CD4-positive, CD25-positive, alpha-beta regulatory T cell (primary cell): ENCODE measurements at regions not wholly inside any gene's neighbourhood (a gene's known extent, or its start where the extent isn't known, plus 50 kb on each side); places are given as distances from the start of the nearest gene placed in this dataset.

ENCODE experiments used
- ATAC-seq, 2 donors: fragments of 150-1000 bp; cut with Tn5 transposase; one replicate each; pipeline ENCODE4 v1.10.0; 2021; ENCODE audit warnings: low read depth in 2 of 2, moderate number of reproducible peaks in 2 of 2, moderate library complexity in 1 of 2
- DNase-seq, 3 donors: peaks; one replicate each; pipeline versions ENCODE4 v3.0.0 to v3.0.0-alpha.2; 2012 to 2022; ENCODE audit warnings: mixed read lengths in 1 of 3
- H3K27ac ChIP-seq: one replicate; pipeline ENCODE4 v1.7.0; 2013; ENCODE audit warnings: mild to moderate bottlenecking, low read length; ENCODE audit not compliant: insufficient read depth, poor library complexity, severe bottlenecking
- H3K27me3 ChIP-seq: one replicate; pipeline ENCODE4 v1.7.0; 2013; ENCODE audit warnings: low read length; ENCODE audit not compliant: control insufficient read depth, insufficient read depth
- H3K36me3 ChIP-seq: one replicate; pipeline ENCODE4 v1.7.0; 2013; ENCODE audit warnings: mild to moderate bottlenecking, low read length, moderate library complexity; ENCODE audit not compliant: control insufficient read depth, insufficient read depth
- H3K4me1 ChIP-seq: 2 replicates; pipeline ENCODE4 v1.7.0; 2013; ENCODE audit warnings: mild to moderate bottlenecking, low read length; ENCODE audit not compliant: insufficient read depth, control insufficient read depth, poor library complexity, severe bottlenecking
- H3K4me3 ChIP-seq: one replicate; pipeline ENCODE4 v1.7.0; 2013; ENCODE audit warnings: low read depth, mild to moderate bottlenecking, low read length, moderate library complexity
- H3K9me3 ChIP-seq, 2 experiments: 1 replicate in 1 of 2; 2 replicates in 1 of 2; pipeline ENCODE4 v1.7.0; 2013; ENCODE audit warnings: low read length in 2 of 2, mild to moderate bottlenecking in 1 of 2, moderate library complexity in 1 of 2; ENCODE audit not compliant: control insufficient read depth in 2 of 2
- H3K27ac Mint-ChIP-seq, 3 donors: one replicate each; pipeline ENCODE4 v1.8.0; 2020 to 2022; ENCODE audit warnings: mild to moderate bottlenecking in 3 of 3, mixed read lengths in 3 of 3, moderate library complexity in 2 of 3
- H3K27me3 Mint-ChIP-seq: one replicate; pipeline ENCODE4 v1.8.0; 2022; ENCODE audit warnings: mild to moderate bottlenecking, mixed read lengths
- H3K36me3 Mint-ChIP-seq: one replicate; pipeline ENCODE4 v1.8.0; 2020; ENCODE audit warnings: mixed read lengths
- H3K4me1 Mint-ChIP-seq, 4 donors: one replicate each; pipeline ENCODE4 v1.8.0; 2020 to 2022; ENCODE audit warnings: mixed read lengths in 4 of 4, mild to moderate bottlenecking in 1 of 4
- H3K4me3 Mint-ChIP-seq, 4 donors: one replicate each; pipeline ENCODE4 v1.8.0; 2020 to 2022; ENCODE audit warnings: mild to moderate bottlenecking in 4 of 4, mixed read lengths in 4 of 4, moderate library complexity in 3 of 4
- H3K9me3 Mint-ChIP-seq, 7 donors: one replicate each; pipeline ENCODE4 v1.8.0; 2020 to 2022; ENCODE audit warnings: mixed read lengths in 7 of 7, mild to moderate bottlenecking in 3 of 7, moderate library complexity in 2 of 7

DNA sequence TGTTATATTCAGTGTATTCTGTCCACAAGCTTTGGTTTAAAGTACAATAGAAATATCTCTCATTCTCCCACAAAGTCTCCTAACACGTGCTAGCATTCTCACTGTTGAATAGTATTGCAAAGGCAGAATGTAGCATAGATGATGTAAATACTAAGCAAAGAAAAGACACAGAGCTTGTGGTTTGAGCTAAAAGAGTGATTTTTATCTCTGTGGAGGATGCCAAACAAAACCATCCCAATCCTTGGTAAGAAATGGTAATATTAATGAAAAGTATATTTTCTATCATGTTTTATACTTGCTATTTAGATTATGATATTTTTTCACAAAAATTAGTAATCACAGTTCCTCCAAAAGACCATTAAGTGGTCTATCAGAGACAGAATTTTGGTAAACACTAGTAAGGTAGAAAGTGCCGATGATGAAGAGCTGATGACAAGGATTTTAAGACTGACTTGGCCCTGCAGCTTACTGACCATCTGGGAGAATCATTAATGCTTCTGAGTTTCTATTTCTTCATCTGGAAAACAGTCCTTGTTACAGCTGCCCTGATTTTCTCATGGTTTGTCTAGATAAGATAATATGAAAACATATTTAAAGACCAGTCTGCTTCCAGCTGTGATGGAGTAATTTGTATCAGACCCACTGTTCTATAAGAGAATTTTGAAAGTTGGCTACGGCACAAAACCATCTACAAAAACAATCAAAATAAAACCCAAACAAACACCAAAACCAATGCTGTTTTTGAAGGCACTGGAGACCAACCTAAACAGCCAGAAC lies 510.2 kb downstream of the SPATA31D1 start:
- Mint-ChIP-seq H3K36me3 (no peaks in the 10 kb centered on the region), H3K27ac (no peak overlapping the region)
- no peak for ATAC-seq

DNA sequence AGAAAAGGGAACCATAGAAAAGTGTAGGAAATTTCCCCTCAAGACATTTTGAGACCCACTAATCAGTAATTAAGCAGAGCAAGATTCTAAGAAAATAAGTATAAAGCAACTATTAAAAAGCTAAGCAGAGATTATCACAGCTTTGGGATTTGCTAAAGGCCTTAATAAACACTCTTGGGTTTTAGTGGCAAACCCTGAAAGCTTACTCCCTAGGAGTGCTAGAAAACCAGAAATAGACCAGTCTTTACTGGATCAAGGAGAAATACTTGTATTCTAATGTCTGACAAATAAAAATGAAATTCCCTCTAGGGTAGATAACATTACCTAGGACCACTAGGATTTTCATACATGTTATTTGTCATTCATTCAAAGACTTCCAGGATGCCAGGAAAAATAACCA lies 510.8 kb downstream of the SPATA31D1 start:
- Mint-ChIP-seq H3K4me1 (no peaks in the 10 kb centered on the region), H3K36me3 (no peaks in the 10 kb centered on the region), H3K4me3 (no peak overlapping the region), H3K27me3 (no peaks in the 10 kb centered on the region), H3K27ac (no peak overlapping the region), H3K9me3 (peaks cover under 1 to 19% (median 8%) of the 10 kb centered on the region in 7 donors)
- Histone ChIP-seq H3K27me3 (no peaks in the 10 kb centered on the region), H3K4me1 (no peaks in the 10 kb centered on the region), H3K27ac (no peak overlapping the region), H3K9me3 (peaks cover 0 to 11% of the 10 kb centered on the region in 2 experiments), H3K36me3 (no peaks in the 10 kb centered on the region), H3K4me3 (no peak overlapping the region)
- DNase-seq (no peak), ATAC-seq (no peak)

More for the DNA sequence above, 510.2 kb downstream of the SPATA31D1 start:
- Histone ChIP-seq H3K27me3 (no peaks in the 10 kb centered on the region), H3K4me1 (no peaks in the 10 kb centered on the region), H3K4me3 (no peak overlapping the region), H3K9me3 (peaks cover 0 to 11% of the 10 kb centered on the region in 2 experiments), H3K27ac (no peak overlapping the region), H3K36me3 (no peaks in the 10 kb centered on the region)
- H3K4me1 Mint-ChIP-seq: no peaks in the 10 kb centered on the region
- H3K4me3 Mint-ChIP-seq: no peak overlapping the region
- peaks cover 0 to 16% (median 6%) of the 10 kb centered on the region in 7 donors for H3K9me3 Mint-ChIP-seq
- DNase-seq: no peak
- H3K27me3 Mint-ChIP-seq: no peaks in the 10 kb centered on the region

DNA sequence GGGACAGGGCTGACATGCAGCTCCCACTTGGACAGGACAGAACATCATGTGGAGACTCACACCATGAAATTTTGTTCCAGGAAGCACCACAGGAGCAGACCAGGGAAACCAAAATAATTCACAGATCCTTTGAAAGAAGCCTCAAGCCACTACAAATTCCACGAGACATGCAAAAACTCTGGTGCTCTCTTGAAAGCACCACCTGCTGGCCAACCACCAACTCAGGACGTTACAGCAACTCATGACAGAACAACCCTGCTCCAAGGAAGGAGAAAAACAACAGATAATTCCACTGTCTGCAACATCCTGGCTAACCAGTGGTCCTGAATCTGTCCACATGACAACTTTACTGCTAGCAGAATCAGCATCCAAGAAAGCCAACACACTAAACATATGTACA lies 516.0 kb downstream of the SPATA31D1 start:
- Mint-ChIP-seq H3K4me1 (no peaks in the 10 kb centered on the region), H3K9me3 (peaks cover 4 to 40% (median 7%) of the 10 kb centered on the region in 7 donors), H3K36me3 (no peaks in the 10 kb centered on the region), H3K27ac (no peak overlapping the region), H3K4me3 (no peak overlapping the region), H3K27me3 (no peaks in the 10 kb centered on the region)
- no peaks in the 10 kb centered on the region for H3K9me3 ChIP-seq
- ATAC-seq: no peak
- no peak for DNase-seq
- H3K4me3 ChIP-seq: no peak overlapping the region
- no peaks in the 10 kb centered on the region for H3K27me3 ChIP-seq
- no peak overlapping the region for H3K27ac ChIP-seq
- no peaks in the 10 kb centered on the region for H3K4me1 ChIP-seq
- H3K36me3 ChIP-seq: no peaks in the 10 kb centered on the region

DNA sequence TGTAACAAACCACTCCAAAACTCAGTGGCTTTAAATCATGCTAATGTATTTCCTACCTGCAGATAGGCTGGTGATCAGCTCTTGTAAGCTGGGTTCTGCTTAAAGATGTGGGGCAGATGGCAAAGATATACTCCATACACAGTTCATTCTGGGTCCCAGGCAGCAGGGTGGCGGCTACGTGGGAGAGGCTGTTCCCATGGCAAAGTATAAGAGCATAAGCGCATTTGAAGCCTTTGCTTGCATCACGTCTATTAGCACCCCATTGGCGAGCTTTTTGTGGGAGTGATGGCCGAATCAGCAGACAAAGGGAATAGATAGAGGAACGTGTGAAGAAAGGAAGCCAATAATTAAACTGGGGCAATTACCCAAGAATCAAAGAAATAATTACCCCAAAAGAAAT lies 523.1 kb downstream of the SPATA31D1 start:
- DNase-seq (no peak), ATAC-seq (no peak)
- no peaks in the 10 kb centered on the region for H3K4me1 ChIP-seq
- no peaks in the 10 kb centered on the region for H3K27me3 ChIP-seq
- H3K4me3 Mint-ChIP-seq: no peak overlapping the region
- H3K36me3 ChIP-seq: no peaks in the 10 kb centered on the region
- no peaks in the 10 kb centered on the region for H3K4me1 Mint-ChIP-seq
- H3K27me3 Mint-ChIP-seq: no peaks in the 10 kb centered on the region
- no peaks in the 10 kb centered on the region for H3K9me3 ChIP-seq
- no peak overlapping the region for H3K4me3 ChIP-seq
- peaks cover 0 to 28% (median 4%) of the 10 kb centered on the region in 7 donors for H3K9me3 Mint-ChIP-seq
- no peaks in the 10 kb centered on the region for H3K36me3 Mint-ChIP-seq
- H3K27ac ChIP-seq: no peak overlapping the region
- H3K27ac Mint-ChIP-seq: no peak overlapping the region

DNA sequence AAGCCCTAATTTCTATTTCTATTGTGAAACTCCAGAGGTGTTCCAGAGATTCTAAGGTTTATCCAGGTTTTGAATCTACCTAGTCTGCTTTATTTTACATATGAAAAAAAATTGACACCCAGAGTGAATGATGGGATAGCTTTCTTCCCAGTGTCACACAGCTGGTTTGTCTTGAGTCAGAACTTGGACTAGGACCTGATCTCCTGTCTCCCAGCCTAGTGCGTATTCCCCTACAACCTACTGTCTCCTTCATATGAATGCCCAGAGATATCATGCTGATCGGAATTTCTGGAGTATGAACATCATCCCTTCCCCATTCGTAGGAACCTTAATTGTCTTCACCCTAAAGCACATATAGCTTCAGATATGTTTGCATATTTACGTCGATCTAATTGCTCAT lies 524.2 kb downstream of the SPATA31D1 start:
- Mint-ChIP-seq H3K4me3 (no peak overlapping the region), H3K4me1 (no peaks in the 10 kb centered on the region), H3K36me3 (no peaks in the 10 kb centered on the region), H3K9me3 (peaks cover 0 to 24% (median 4%) of the 10 kb centered on the region in 7 donors), H3K27me3 (no peaks in the 10 kb centered on the region), H3K27ac (no peak overlapping the region)
- H3K4me3 ChIP-seq: no peak overlapping the region
- no peaks in the 10 kb centered on the region for H3K9me3 ChIP-seq
- ATAC-seq: no peak
- H3K27me3 ChIP-seq: no peaks in the 10 kb centered on the region
- H3K4me1 ChIP-seq: no peaks in the 10 kb centered on the region
- no peak overlapping the region for H3K27ac ChIP-seq
- H3K36me3 ChIP-seq: no peaks in the 10 kb centered on the region
- DNase-seq: no peak

DNA sequence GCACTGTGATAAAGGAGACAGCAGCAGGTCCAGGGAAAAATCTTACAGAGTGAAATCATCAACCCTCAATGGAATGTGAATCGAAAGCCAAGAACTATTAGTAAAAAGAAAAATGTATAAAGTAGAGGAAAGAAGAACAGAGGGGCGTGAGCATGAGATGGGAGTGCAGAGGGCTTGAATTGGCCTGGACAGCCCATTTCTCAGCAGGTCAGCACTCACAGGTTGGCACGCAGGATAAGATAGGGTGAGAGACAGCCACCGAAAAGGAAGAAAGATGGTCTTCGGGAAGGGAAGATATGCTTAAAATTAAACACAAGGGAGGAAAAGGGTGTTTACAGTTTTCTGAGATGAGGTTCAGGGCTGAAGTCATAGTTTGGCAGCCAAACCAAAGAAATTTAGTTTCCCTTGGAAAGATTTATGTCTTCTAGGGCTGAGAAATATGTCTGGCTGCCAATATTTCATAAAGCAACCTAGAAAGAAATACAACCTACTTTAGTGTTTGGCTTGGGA lies 524.7 kb downstream of the SPATA31D1 start:
- Histone ChIP-seq H3K4me1 (no peaks in the 10 kb centered on the region), H3K27ac (no peak overlapping the region), H3K36me3 (no peaks in the 10 kb centered on the region), H3K27me3 (no peaks in the 10 kb centered on the region), H3K4me3 (no peak overlapping the region), H3K9me3 (no peaks in the 10 kb centered on the region)
- H3K27ac Mint-ChIP-seq: no peak overlapping the region
- no peak for DNase-seq
- H3K27me3 Mint-ChIP-seq: no peaks in the 10 kb centered on the region
- no peak overlapping the region for H3K4me3 Mint-ChIP-seq
- no peaks in the 10 kb centered on the region for H3K36me3 Mint-ChIP-seq
- H3K9me3 Mint-ChIP-seq: peaks cover 0 to 24% (median 4%) of the 10 kb centered on the region in 7 donors
- ATAC-seq: no peak
- no peaks in the 10 kb centered on the region for H3K4me1 Mint-ChIP-seq

DNA sequence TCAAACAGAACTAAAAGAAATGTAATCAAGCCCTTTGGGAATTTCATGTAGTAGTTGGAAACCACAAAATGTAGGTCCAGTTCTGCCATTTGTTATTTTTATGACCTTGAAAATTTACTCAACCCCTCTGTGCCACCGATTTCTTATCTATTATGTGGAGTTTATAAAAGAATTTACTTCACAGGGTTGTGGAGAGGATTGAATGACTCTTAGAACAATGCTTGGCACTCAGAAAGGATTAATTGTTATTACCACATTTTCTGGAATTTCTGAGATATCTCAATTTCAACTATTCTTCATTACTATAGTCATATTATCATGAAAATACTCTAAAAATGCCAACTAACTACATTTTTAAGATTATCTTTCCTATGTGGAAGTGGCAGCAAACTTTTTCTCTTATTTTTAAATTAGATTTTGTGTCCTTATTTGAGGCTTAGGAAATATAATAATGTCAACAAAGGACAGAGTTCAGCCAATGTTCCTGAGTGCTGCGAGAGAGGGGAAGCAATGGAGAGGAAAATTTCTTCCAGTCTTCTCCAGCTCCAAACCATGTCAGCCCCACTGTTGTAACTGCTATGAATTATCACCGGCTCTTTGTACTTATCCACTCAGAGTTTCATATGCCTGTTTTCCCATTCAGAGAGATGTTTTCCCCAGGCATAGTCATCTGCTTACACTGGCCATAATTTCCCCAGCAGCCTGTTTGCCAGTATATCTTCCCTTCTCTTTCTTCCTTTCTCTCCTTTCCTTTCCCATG lies 525.6 kb downstream of the SPATA31D1 start:
- H3K9me3 ChIP-seq: no peaks in the 10 kb centered on the region
- H3K4me3 ChIP-seq: no peak overlapping the region
- no peaks in the 10 kb centered on the region for H3K36me3 Mint-ChIP-seq
- H3K27ac ChIP-seq: no peak overlapping the region
- DNase-seq (no peak), ATAC-seq (no peak)
- peaks cover 0 to 24% (median 4%) of the 10 kb centered on the region in 7 donors for H3K9me3 Mint-ChIP-seq
- H3K27ac Mint-ChIP-seq: no peak overlapping the region
- no peaks in the 10 kb centered on the region for H3K4me1 Mint-ChIP-seq
- H3K36me3 ChIP-seq: no peaks in the 10 kb centered on the region
- no peak overlapping the region for H3K4me3 Mint-ChIP-seq
- H3K4me1 ChIP-seq: no peaks in the 10 kb centered on the region
- no peaks in the 10 kb centered on the region for H3K27me3 ChIP-seq
- no peaks in the 10 kb centered on the region for H3K27me3 Mint-ChIP-seq
